HFF-Myc (cell line): ENCODE measurements at regions not wholly inside any gene's neighbourhood (a gene's known extent, or its start where the extent isn't known, plus 50 kb on each side); places are given as distances from the start of the nearest gene placed in this dataset.

Experiments used
- DNase-seq: peaks from one replicate; pipeline ENCODE4 v3.0.0-alpha.2; 2011; ENCODE audit warnings: low read depth; ENCODE audit errors: extremely low read depth
- H3K4me3 ChIP-seq: replicated peaks from 2 replicates; pipeline ENCODE4 v1.5.1; 2011; ENCODE audit warnings: low read depth, mild to moderate bottlenecking, control low read depth, low read length
- TF ChIP-seq, protein P1 (sequence below): IDR thresholded peaks from 2 replicates; pipeline ENCODE4 v1.5.1; 2012; ENCODE audit warnings: mild to moderate bottlenecking, low read depth, low read length, control low read depth; ENCODE audit errors: missing control alignments

DNA sequence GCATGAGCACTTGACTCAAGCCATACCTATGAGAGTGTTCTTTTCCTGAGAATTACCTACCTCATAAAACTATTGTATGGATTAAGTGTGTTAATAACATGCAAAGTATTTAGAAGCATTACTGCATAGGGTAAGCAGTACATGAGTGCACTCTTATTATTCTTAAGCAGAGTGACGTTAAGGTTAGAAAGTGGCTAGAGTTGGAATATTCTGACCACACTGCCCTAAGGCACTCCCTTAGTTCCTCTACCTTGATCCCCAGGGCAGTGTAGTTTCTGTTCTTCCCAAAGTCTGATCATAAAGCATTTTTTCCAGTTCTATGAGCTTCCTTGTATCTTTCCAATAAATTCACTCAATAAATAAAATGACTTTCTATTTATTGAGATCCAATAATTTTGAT is 189.2 kb downstream of the PCSK1 start:
- DNase-seq = no peak
- TF ChIP-seq, protein P1, sequence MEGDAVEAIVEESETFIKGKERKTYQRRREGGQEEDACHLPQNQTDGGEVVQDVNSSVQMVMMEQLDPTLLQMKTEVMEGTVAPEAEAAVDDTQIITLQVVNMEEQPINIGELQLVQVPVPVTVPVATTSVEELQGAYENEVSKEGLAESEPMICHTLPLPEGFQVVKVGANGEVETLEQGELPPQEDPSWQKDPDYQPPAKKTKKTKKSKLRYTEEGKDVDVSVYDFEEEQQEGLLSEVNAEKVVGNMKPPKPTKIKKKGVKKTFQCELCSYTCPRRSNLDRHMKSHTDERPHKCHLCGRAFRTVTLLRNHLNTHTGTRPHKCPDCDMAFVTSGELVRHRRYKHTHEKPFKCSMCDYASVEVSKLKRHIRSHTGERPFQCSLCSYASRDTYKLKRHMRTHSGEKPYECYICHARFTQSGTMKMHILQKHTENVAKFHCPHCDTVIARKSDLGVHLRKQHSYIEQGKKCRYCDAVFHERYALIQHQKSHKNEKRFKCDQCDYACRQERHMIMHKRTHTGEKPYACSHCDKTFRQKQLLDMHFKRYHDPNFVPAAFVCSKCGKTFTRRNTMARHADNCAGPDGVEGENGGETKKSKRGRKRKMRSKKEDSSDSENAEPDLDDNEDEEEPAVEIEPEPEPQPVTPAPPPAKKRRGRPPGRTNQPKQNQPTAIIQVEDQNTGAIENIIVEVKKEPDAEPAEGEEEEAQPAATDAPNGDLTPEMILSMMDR = no peak
- no peak overlapping the region for H3K4me3 ChIP-seq

DNA sequence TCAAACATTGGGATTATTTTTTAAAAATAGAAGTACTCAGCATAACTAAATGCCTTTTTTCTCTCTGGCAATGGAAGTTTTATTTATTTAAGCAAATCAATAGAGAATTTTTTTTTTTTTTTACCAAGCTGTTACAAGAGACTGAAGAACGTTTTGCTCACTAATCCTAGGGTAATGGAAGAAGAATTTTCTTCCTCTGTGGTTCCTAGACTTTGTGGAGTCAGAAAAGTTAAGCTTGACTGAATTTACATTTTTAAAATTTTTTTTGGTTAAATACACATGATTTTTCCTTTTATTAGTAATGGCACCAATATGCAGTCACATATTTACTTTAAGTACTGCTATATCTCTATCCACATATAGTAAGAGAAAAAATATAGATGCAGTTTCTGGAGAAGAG is 189.8 kb downstream of the PCSK1 start:
- H3K4me3 ChIP-seq = no peak overlapping the region
- TF ChIP-seq, protein P1 = no peak
- DNase-seq = no peak

DNA sequence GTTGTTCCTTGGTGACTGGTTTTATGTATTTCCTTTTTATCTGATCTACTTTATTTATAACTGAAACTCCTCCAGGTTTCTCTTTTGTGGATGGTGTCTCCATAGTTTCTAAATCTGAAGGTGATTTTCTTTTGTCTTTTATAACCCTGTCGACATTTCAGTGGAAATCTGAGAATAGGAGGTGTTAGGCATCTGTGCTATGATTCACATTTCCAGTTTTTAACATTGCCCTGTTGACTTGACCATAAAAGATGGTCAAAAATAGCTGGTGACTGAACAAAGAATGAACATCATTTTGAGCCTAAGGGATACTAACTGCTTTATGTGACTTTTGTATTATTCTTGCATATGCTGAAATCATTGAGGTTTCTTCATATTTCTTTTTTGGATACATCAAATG is 190.5 kb downstream of the PCSK1 start:
- TF ChIP-seq, protein P1 = no peak
- no peak for DNase-seq
- no peak overlapping the region for H3K4me3 ChIP-seq

DNA sequence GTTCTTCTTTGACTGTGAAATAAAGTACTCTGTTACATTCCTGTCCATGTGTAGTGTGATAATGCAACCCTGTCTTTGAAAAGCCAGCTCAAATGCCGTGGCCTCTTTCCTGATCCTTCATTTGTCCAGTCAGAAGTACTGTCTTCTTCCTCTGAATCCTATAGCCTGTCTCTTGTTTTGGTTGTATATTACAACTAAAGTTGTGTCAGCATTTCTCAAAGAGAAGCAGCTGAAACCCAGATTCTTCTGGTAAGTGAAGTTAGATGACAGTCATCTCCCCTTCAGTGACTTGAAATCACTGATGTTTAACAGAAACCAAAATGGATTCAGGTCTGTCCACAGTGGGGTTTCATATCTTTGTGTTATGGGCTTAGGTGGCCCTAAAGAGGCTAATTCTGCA is 196.2 kb downstream of the PCSK1 start:
- TF ChIP-seq, protein P1 = no peak
- DNase-seq = no peak
- H3K4me3 ChIP-seq = no peak overlapping the region

- TF ChIP-seq, protein P1 = no peak
- no peak overlapping the region for H3K4me3 ChIP-seq
- no peak for DNase-seq
Measured at GRCh38 chr5:96236051-96236450, 197.0 kb downstream of the PCSK1 start.

- no peak overlapping the region for H3K4me3 ChIP-seq
- no peak for DNase-seq
- TF ChIP-seq, protein P1 = no peak
Measured at GRCh38 chr5:96235008-96235910, 197.8 kb downstream of the PCSK1 start.
